ENCODE measurements at regions not wholly inside any gene's neighbourhood (a gene's known extent, or its start where the extent isn't known, plus 50 kb on each side); places are given as distances from the start of the nearest gene placed in this dataset.

DNA sequence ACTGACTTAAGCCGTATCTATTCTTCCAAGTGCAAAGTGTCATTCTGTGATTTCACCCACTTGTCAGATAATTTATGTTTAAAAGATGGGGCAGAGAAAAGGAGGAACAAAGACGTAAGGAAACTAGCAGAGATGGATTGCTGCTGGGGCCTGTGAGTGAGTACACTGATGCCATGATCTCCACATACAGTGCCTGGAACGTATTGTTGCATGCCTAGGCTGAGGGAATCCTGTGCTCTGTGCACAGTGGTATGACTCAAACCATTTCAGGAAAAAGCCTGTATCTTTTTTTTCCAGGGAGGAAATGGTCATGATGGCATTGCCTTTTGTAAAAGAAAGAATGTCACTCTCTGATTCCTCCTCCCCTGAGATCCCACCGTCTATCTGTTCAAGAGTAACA is 359.5 kb upstream of the ADAMTS16 start:
- TF ChIP-seq POLR2A (IDR thresholded peaks at IDR 0.05) (no peak), CTCF (IDR thresholded peaks at IDR 0.05) (no peak), POLR2AphosphoS5 (IDR thresholded peaks at IDR 0.05; ENCODE audit: insufficient read depth in 1 of 2, low read depth in 1 of 2) (no peak)
